ENCODE measurements at regions not wholly inside any gene's neighbourhood (a gene's known extent, or its start where the extent isn't known, plus 50 kb on each side); places are given as distances from the start of the nearest gene placed in this dataset.

GRCh38 chr5:6950250-6950649, 237.0 kb downstream of the TENT4A start:
- no peak overlapping the region for H3K4me3 Mint-ChIP-seq
- ChIA-PET POLR2A (no interaction called here), CTCF (interaction anchor here (1.0 to 1.2 kb wide), 5 partner anchors 15 to 796 kb away, joined by 3 to 9 read pairs (median 4); no protein-coding TSS in a partner anchor)
- H3K36me3 Mint-ChIP-seq: no peaks in the 10 kb centered on the region
- TF ChIP-seq NR2C2 (CRISPR knock-in tag; IDR thresholded peaks at IDR 0.05) (no peak), GTF2I (CRISPR knock-in tag; conservative IDR thresholded peaks at IDR 0.05) (no peak), SOX15 (CRISPR knock-in tag; IDR thresholded peaks at IDR 0.05) (no peak), EMX1 (CRISPR knock-in tag; IDR thresholded peaks at IDR 0.05) (no peak), MYBL2 (CRISPR knock-in tag; IDR thresholded peaks at IDR 0.05) (no peak), ZNF671 (CRISPR knock-in tag; IDR thresholded peaks at IDR 0.05) (no peak), ZNF121 (CRISPR knock-in tag; IDR thresholded peaks at IDR 0.05) (no peak), MAX (CRISPR knock-in tag; IDR thresholded peaks at IDR 0.05) (no peak)
- TF ChIP-seq, protein P1, sequence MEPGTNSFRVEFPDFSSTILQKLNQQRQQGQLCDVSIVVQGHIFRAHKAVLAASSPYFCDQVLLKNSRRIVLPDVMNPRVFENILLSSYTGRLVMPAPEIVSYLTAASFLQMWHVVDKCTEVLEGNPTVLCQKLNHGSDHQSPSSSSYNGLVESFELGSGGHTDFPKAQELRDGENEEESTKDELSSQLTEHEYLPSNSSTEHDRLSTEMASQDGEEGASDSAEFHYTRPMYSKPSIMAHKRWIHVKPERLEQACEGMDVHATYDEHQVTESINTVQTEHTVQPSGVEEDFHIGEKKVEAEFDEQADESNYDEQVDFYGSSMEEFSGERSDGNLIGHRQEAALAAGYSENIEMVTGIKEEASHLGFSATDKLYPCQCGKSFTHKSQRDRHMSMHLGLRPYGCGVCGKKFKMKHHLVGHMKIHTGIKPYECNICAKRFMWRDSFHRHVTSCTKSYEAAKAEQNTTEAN (CRISPR knock-in tag; IDR thresholded peaks at IDR 0.05): no peak
- TF ChIP-seq, protein P2, sequence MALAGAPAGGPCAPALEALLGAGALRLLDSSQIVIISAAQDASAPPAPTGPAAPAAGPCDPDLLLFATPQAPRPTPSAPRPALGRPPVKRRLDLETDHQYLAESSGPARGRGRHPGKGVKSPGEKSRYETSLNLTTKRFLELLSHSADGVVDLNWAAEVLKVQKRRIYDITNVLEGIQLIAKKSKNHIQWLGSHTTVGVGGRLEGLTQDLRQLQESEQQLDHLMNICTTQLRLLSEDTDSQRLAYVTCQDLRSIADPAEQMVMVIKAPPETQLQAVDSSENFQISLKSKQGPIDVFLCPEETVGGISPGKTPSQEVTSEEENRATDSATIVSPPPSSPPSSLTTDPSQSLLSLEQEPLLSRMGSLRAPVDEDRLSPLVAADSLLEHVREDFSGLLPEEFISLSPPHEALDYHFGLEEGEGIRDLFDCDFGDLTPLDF (CRISPR knock-in tag; IDR thresholded peaks at IDR 0.05): no peak
- TF ChIP-seq, protein P3, sequence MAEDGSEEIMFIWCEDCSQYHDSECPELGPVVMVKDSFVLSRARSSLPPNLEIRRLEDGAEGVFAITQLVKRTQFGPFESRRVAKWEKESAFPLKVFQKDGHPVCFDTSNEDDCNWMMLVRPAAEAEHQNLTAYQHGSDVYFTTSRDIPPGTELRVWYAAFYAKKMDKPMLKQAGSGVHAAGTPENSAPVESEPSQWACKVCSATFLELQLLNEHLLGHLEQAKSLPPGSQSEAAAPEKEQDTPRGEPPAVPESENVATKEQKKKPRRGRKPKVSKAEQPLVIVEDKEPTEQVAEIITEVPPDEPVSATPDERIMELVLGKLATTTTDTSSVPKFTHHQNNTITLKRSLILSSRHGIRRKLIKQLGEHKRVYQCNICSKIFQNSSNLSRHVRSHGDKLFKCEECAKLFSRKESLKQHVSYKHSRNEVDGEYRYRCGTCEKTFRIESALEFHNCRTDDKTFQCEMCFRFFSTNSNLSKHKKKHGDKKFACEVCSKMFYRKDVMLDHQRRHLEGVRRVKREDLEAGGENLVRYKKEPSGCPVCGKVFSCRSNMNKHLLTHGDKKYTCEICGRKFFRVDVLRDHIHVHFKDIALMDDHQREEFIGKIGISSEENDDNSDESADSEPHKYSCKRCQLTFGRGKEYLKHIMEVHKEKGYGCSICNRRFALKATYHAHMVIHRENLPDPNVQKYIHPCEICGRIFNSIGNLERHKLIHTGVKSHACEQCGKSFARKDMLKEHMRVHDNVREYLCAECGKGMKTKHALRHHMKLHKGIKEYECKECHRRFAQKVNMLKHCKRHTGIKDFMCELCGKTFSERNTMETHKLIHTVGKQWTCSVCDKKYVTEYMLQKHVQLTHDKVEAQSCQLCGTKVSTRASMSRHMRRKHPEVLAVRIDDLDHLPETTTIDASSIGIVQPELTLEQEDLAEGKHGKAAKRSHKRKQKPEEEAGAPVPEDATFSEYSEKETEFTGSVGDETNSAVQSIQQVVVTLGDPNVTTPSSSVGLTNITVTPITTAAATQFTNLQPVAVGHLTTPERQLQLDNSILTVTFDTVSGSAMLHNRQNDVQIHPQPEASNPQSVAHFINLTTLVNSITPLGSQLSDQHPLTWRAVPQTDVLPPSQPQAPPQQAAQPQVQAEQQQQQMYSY (CRISPR knock-in tag; IDR thresholded peaks at IDR 0.05): no peak
- no peak for ATAC-seq
- H3K27ac Mint-ChIP-seq: no peak overlapping the region
- H3K9me3 Mint-ChIP-seq: no peaks in the 10 kb centered on the region; the same call in none of the 2 replicates
- DNase-seq (ENCODE audit: low spot score): no peak
- H3K27me3 Mint-ChIP-seq (ENCODE audit: low read depth): peaks cover 8% of the 10 kb centered on the region
- peaks cover 2% of the 10 kb centered on the region; the same call in 1 of the 2 replicates for H3K4me1 Mint-ChIP-seq

DNA sequence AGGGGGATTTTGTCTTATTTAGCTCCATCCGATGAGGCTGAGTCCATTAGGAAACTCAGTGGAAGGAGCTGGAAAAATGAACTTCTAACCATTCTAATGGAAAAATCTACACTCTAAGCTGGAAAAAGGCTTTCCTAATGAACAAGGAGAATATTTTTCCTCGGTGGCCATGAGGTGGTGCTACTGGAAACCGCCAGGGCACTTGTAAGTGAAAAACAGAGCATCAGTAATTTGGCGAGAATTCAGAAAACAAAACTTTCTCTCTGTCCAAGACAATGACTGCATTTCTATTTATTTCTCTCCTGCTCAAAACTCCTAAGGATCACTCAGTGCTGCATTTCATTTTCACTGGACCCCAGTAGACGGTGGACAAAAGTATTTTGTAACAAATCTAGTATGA, 237.6 kb downstream of the TENT4A start:
- 0 out of 2 replicates have a peak, but pooled peaks have one; percentile 28 for ATAC-seq
- H3K27ac Mint-ChIP-seq: no peak overlapping the region
- CTCF ChIA-PET: interaction anchor here (1.0 to 1.2 kb wide), 5 partner anchors 14 to 795 kb away, joined by 3 to 9 read pairs (median 4); no protein-coding TSS in a partner anchor
- TF ChIP-seq ZSCAN18 (CRISPR knock-in tag; IDR thresholded peaks at IDR 0.05) (no peak), ZNF425 (CRISPR knock-in tag; conservative IDR thresholded peaks at IDR 0.05) (no peak), MAX (CRISPR knock-in tag; IDR thresholded peaks at IDR 0.05) (no peak), KAT7 (CRISPR knock-in tag; IDR thresholded peaks at IDR 0.05; ENCODE audit: borderline replicate concordance) (no peak), ELF4 (CRISPR knock-in tag; IDR thresholded peaks at IDR 0.05; ENCODE audit: low read depth) (no peak), ZMAT4 (CRISPR knock-in tag; IDR thresholded peaks at IDR 0.05) (no peak), NR1H2 (CRISPR knock-in tag; IDR thresholded peaks at IDR 0.05) (no peak)
- TF ChIP-seq, protein P4, sequence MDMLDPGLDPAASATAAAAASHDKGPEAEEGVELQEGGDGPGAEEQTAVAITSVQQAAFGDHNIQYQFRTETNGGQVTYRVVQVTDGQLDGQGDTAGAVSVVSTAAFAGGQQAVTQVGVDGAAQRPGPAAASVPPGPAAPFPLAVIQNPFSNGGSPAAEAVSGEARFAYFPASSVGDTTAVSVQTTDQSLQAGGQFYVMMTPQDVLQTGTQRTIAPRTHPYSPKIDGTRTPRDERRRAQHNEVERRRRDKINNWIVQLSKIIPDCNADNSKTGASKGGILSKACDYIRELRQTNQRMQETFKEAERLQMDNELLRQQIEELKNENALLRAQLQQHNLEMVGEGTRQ (CRISPR knock-in tag; IDR thresholded peaks at IDR 0.05): no peak
- TF ChIP-seq, protein P3 (CRISPR knock-in tag; IDR thresholded peaks at IDR 0.05): no peak

More for the DNA sequence above, 237.6 kb downstream of the TENT4A start:
- Mint-ChIP-seq H3K4me1 (peaks cover 2% of the 10 kb centered on the region; the same call in 1 of the 2 replicates), H3K36me3 (no peaks in the 10 kb centered on the region), H3K4me3 (no peak overlapping the region), H3K27me3 (ENCODE audit: low read depth) (peaks cover 8% of the 10 kb centered on the region), H3K9me3 (no peaks in the 10 kb centered on the region; the same call in none of the 2 replicates)
- POLR2A ChIA-PET: no interaction called here
- no peak for DNase-seq (ENCODE audit: low spot score)
